HG03060 (cell line): ENCODE measurements at regions not wholly inside any gene's neighbourhood (a gene's known extent, or its start where the extent isn't known, plus 50 kb on each side); places are given as distances from the start of the nearest gene placed in this dataset.

Source experiments
- ATAC-seq: cut with Tn5 transposase; IDR thresholded peaks from one replicate; pipeline ENCODE4 v1.9.1; 2021; ENCODE audit warnings: low read depth, moderate number of reproducible peaks; ENCODE audit not compliant: unreplicated experiment

- no peak for ATAC-seq
Measured at GRCh38 chr11:28860893-28861292, 752.7 kb downstream of the METTL15 start.

- no peak for ATAC-seq
Measured at GRCh38 chr11:28858076-28858475, 749.9 kb downstream of the METTL15 start.

- no peak for ATAC-seq
Measured at GRCh38 chr11:28849053-28849452, 740.9 kb downstream of the METTL15 start.

GRCh38 chr11:28842716-28843115 is 734.5 kb downstream of the METTL15 start:
- no peak for ATAC-seq

GRCh38 chr11:28838741-28839140 is 730.6 kb downstream of the METTL15 start:
- no peak for ATAC-seq

GRCh38 chr11:28837599-28837998 is 729.4 kb downstream of the METTL15 start:
- ATAC-seq: no peak

GRCh38 chr11:28836285-28837081 is 728.3 kb downstream of the METTL15 start:
- ATAC-seq: no peak

- no peak for ATAC-seq
Measured at GRCh38 chr11:28835790-28836189, 727.6 kb downstream of the METTL15 start.

- ATAC-seq: no peak
Measured at GRCh38 chr11:28835317-28835716, 727.1 kb downstream of the METTL15 start.

- ATAC-seq: no peak
Measured at GRCh38 chr11:28834877-28835276, 726.7 kb downstream of the METTL15 start.

GRCh38 chr11:28833670-28834069 is 725.5 kb downstream of the METTL15 start:
- ATAC-seq: no peak

- no peak for ATAC-seq
Measured at GRCh38 chr11:28833169-28833568, 725.0 kb downstream of the METTL15 start.

GRCh38 chr11:28826807-28827206 is 718.6 kb downstream of the METTL15 start:
- no peak for ATAC-seq

- no peak for ATAC-seq
Measured at GRCh38 chr11:28822576-28822975, 714.4 kb downstream of the METTL15 start.

- ATAC-seq: no peak
Measured at GRCh38 chr11:28820296-28820989, 712.3 kb downstream of the METTL15 start.

- ATAC-seq: no peak
Measured at GRCh38 chr11:28819741-28820140, 711.6 kb downstream of the METTL15 start.

GRCh38 chr11:28815110-28815509 is 706.9 kb downstream of the METTL15 start:
- no peak for ATAC-seq

GRCh38 chr11:28808771-28809170 is 700.6 kb downstream of the METTL15 start:
- no peak for ATAC-seq

- no peak for ATAC-seq
Measured at GRCh38 chr11:28799316-28799715, 691.1 kb downstream of the METTL15 start.

- no peak for ATAC-seq
Measured at GRCh38 chr11:28798286-28798685, 690.1 kb downstream of the METTL15 start.

GRCh38 chr11:28797536-28797935 is 689.3 kb downstream of the METTL15 start:
- no peak for ATAC-seq

- no peak for ATAC-seq
Measured at GRCh38 chr11:28794405-28794804, 686.2 kb downstream of the METTL15 start.
